ENCODE measurements at regions not wholly inside any gene's neighbourhood (a gene's known extent, or its start where the extent isn't known, plus 50 kb on each side); places are given as distances from the start of the nearest gene placed in this dataset.
"Not testable (repeated sequence)": the region's sequence is repeated elsewhere in the genome, so short reads cannot be mapped to it uniquely, and the experiment has no call there.

- H3K4me1 ChIP-seq (ENCODE audit: control insufficient read depth in 2 of 3, insufficient read depth in 2 of 3, low read depth in 1 of 3, low read length in 3 of 3): no peaks in the 10 kb centered on the region
- intact Hi-C loops (cut with DNase I): no loop called here
- no peaks in the 10 kb centered on the region for H3K27me3 ChIP-seq (ENCODE audit: control insufficient read depth, insufficient read depth, low read length)
- no peaks in the 10 kb centered on the region for H3K36me3 ChIP-seq (ENCODE audit: control insufficient read depth in 2 of 3, insufficient read depth in 3 of 3, low read length in 3 of 3)
- no peak overlapping the region for H3K4me3 ChIP-seq (ENCODE audit: low read length in 3 of 3)
- TF ChIP-seq CTCF (IDR thresholded peaks at IDR 0.05; ENCODE audit: borderline replicate concordance, extremely low read depth, insufficient read depth): no peak
- DNase-seq (peak in 2 of 5 donors; percentile 22 to 63), FAIRE-seq (no peak)
- H3K9me3 ChIP-seq (ENCODE audit: control insufficient read depth in 2 of 3, insufficient read depth in 1 of 3, low read length in 3 of 3): no peaks in the 10 kb centered on the region
- H3K27ac ChIP-seq (ENCODE audit: low read depth in 2 of 2, low read length in 2 of 2): no peak overlapping the region
- H3K9ac ChIP-seq (ENCODE audit: low read length in 3 of 3): no peak overlapping the region
Measured at GRCh38 chr17:70750983-70751382, 581.7 kb downstream of the KCNJ2 start.

- H3K9ac ChIP-seq (ENCODE audit: low read length in 3 of 3); DNase-seq; H3K4me1 ChIP-seq (ENCODE audit: control insufficient read depth in 2 of 3, insufficient read depth in 2 of 3, low read depth in 1 of 3, low read length in 3 of 3); H3K36me3 ChIP-seq (ENCODE audit: control insufficient read depth in 2 of 3, insufficient read depth in 3 of 3, low read length in 3 of 3); intact Hi-C loops (cut with DNase I); H3K27ac ChIP-seq (ENCODE audit: low read depth in 2 of 2, low read length in 2 of 2); H3K4me3 ChIP-seq (ENCODE audit: low read length in 3 of 3); FAIRE-seq; H3K9me3 ChIP-seq (ENCODE audit: control insufficient read depth in 2 of 3, insufficient read depth in 1 of 3, low read length in 3 of 3); H3K27me3 ChIP-seq (ENCODE audit: control insufficient read depth, insufficient read depth, low read length): not testable (repeated sequence)
Measured at GRCh38 chr17:70752461-70752860, 583.1 kb downstream of the KCNJ2 start.

- no peak overlapping the region for H3K4me3 ChIP-seq (ENCODE audit: low read length in 3 of 3)
- no peaks in the 10 kb centered on the region for H3K27me3 ChIP-seq (ENCODE audit: control insufficient read depth, insufficient read depth, low read length)
- H3K36me3 ChIP-seq (ENCODE audit: control insufficient read depth in 2 of 3, insufficient read depth in 3 of 3, low read length in 3 of 3): no peaks in the 10 kb centered on the region
- TF ChIP-seq CTCF (IDR thresholded peaks at IDR 0.05; ENCODE audit: borderline replicate concordance, extremely low read depth, insufficient read depth): no peak
- no peaks in the 10 kb centered on the region for H3K4me1 ChIP-seq (ENCODE audit: control insufficient read depth in 2 of 3, insufficient read depth in 2 of 3, low read depth in 1 of 3, low read length in 3 of 3)
- H3K9ac ChIP-seq (ENCODE audit: low read length in 3 of 3): no peak overlapping the region
- intact Hi-C loops (cut with DNase I): no loop called here
- DNase-seq (no peak), FAIRE-seq (no peak)
- H3K9me3 ChIP-seq (ENCODE audit: control insufficient read depth in 2 of 3, insufficient read depth in 1 of 3, low read length in 3 of 3): no peaks in the 10 kb centered on the region
- no peak overlapping the region for H3K27ac ChIP-seq (ENCODE audit: low read depth in 2 of 2, low read length in 2 of 2)
Measured at GRCh38 chr17:70752966-70753467, 583.7 kb downstream of the KCNJ2 start.

- intact Hi-C loops (cut with DNase I): no loop called here
- no peak overlapping the region for H3K27ac ChIP-seq (ENCODE audit: low read depth in 2 of 2, low read length in 2 of 2)
- no peak for DNase-seq
- H3K36me3 ChIP-seq (ENCODE audit: control insufficient read depth in 2 of 3, insufficient read depth in 3 of 3, low read length in 3 of 3): no peaks in the 10 kb centered on the region
- no peaks in the 10 kb centered on the region for H3K4me1 ChIP-seq (ENCODE audit: control insufficient read depth in 2 of 3, insufficient read depth in 2 of 3, low read depth in 1 of 3, low read length in 3 of 3)
- no peaks in the 10 kb centered on the region for H3K9me3 ChIP-seq (ENCODE audit: control insufficient read depth in 2 of 3, insufficient read depth in 1 of 3, low read length in 3 of 3)
- no peak for TF ChIP-seq CTCF (IDR thresholded peaks at IDR 0.05; ENCODE audit: borderline replicate concordance, extremely low read depth, insufficient read depth)
- H3K27me3 ChIP-seq (ENCODE audit: control insufficient read depth, insufficient read depth, low read length): no peaks in the 10 kb centered on the region
- FAIRE-seq: no peak
- H3K9ac ChIP-seq (ENCODE audit: low read length in 3 of 3): no peak overlapping the region
- H3K4me3 ChIP-seq (ENCODE audit: low read length in 3 of 3): no peak overlapping the region
Measured at GRCh38 chr17:70763018-70763417, 593.7 kb downstream of the KCNJ2 start.

Data from kidney (tissue), 13 donors.